AG04450 (cell line): ENCODE measurements at regions not wholly inside any gene's neighbourhood (a gene's known extent, or its start where the extent isn't known, plus 50 kb on each side); places are given as distances from the start of the nearest gene placed in this dataset.

Source experiments
- CTCF ChIA-PET: fragments of 300-600, 350-600 bp; formaldehyde crosslinking; extraction: SDS; loops from one replicate; lab custom pipeline; 2022; ENCODE audit warnings: antibody characterized with exemption, inconsistent platforms; lab: Charles Lee
- POLR2A ChIA-PET: fragments of 350-600 bp; formaldehyde crosslinking; extraction: SDS; loops from one replicate; lab custom pipeline; 2021; ENCODE audit warnings: antibody characterized with exemption, inconsistent platforms; lab: Yijun Ruan, JAX
- DNase-seq: peaks from one replicate; pipeline ENCODE4 v3.0.0-alpha.2; 2011; ENCODE audit warnings: low read depth, low spot score
- H3K27ac ChIP-seq: one replicate; pipeline ENCODE4 v1.5.1; 2012; ENCODE audit warnings: low read depth, low read length, control low read depth
- H3K27me3 ChIP-seq: one replicate; pipeline ENCODE4 v1.6.0; 2012; ENCODE audit warnings: low read length; ENCODE audit not compliant: control insufficient read depth, insufficient read depth
- H3K4me3 ChIP-seq: 2 replicates; pipeline ENCODE4 v1.5.1; 2011; ENCODE audit warnings: mild to moderate bottlenecking, low read depth, low read length, control low read depth
- H3K9me3 ChIP-seq: 2 replicates; pipeline ENCODE4 v1.5.1; 2012; ENCODE audit warnings: low read length; ENCODE audit not compliant: control insufficient read depth, insufficient read depth
- CTCF ChIP-seq: IDR thresholded peaks from 2 replicates; pipeline ENCODE4 v1.5.1; 2011; ENCODE audit warnings: low read depth, low read length, control low read depth, inconsistent platforms

GRCh38 chr3:160135851-160136250 lies 89.4 kb upstream of the C3orf80 start:
- Histone ChIP-seq H3K27me3 (no peaks in the 10 kb centered on the region), H3K4me3 (no peak overlapping the region), H3K9me3 (no peaks in the 10 kb centered on the region), H3K27ac (no peak overlapping the region)
- ChIA-PET POLR2A (no interaction called here), CTCF (interaction anchor here (0.7 to 1.7 kb wide), 3 partner anchors 27 to 551 kb away, joined by 3 to 7 read pairs (median 3); no protein-coding TSS in a partner anchor)
- DNase-seq, result no peak
- TF ChIP-seq CTCF, result no peak

GRCh38 chr3:160136421-160136820 lies 88.8 kb upstream of the C3orf80 start:
- Histone ChIP-seq H3K27ac (no peak overlapping the region), H3K4me3 (no peak overlapping the region), H3K9me3 (no peaks in the 10 kb centered on the region), H3K27me3 (no peaks in the 10 kb centered on the region)
- no peak for TF ChIP-seq CTCF
- no peak for DNase-seq
- POLR2A ChIA-PET, result no interaction called here
- CTCF ChIA-PET, result interaction anchor here (0.6 to 1.7 kb wide), 3 partner anchors 26 to 105 kb away, joined by 3 to 7 read pairs (median 3); no protein-coding TSS in a partner anchor

- TF ChIP-seq CTCF, result no peak
- Histone ChIP-seq H3K27me3 (no peaks in the 10 kb centered on the region), H3K27ac (no peak overlapping the region), H3K9me3 (no peaks in the 10 kb centered on the region), H3K4me3 (no peak overlapping the region)
- CTCF ChIA-PET, result interaction anchor here (0.6 to 1.3 kb wide), 2 partner anchors 24 to 258 kb away, joined by 3 to 8 read pairs; no protein-coding TSS in a partner anchor
- POLR2A ChIA-PET, result no interaction called here
- no peak for DNase-seq
Observed at GRCh38 chr3:160139291-160139690, 85.9 kb upstream of the C3orf80 start.

GRCh38 chr3:160140756-160141155 lies 84.5 kb upstream of the C3orf80 start:
- DNase-seq, result no peak
- TF ChIP-seq CTCF, result no peak
- CTCF ChIA-PET, result no interaction called here
- Histone ChIP-seq H3K9me3 (no peaks in the 10 kb centered on the region), H3K4me3 (no peak overlapping the region), H3K27me3 (no peaks in the 10 kb centered on the region), H3K27ac (no peak overlapping the region)
- POLR2A ChIA-PET, result no interaction called here

- DNase-seq, result no peak
- CTCF ChIA-PET, result no interaction called here
Observed at GRCh38 chr3:160141485-160142185, 83.6 kb upstream of the C3orf80 start.

More at GRCh38 chr3:160141485-160142185, 83.6 kb upstream of the C3orf80 start:
- Histone ChIP-seq H3K9me3 (no peaks in the 10 kb centered on the region), H3K27ac (no peak overlapping the region), H3K27me3 (no peaks in the 10 kb centered on the region), H3K4me3 (no peak overlapping the region)
- POLR2A ChIA-PET, result no interaction called here
- TF ChIP-seq CTCF, result no peak
